Uterus (tissue), 3 donors: ENCODE measurements at regions not wholly inside any gene's neighbourhood (a gene's known extent, or its start where the extent isn't known, plus 50 kb on each side); places are given as distances from the start of the nearest gene placed in this dataset.

ENCODE experiments used
- DNase-seq, 2 donors: peaks; one replicate each; pipeline ENCODE4 v3.0.0-alpha.2; 2019 to 2020
- H3K27ac ChIP-seq, 2 donors: fragments of 200-600 bp; sonication (generic); 1 replicate in 1 of 2; 2 replicates in 1 of 2; pipeline ENCODE4 v1.5.1; 2016 to 2018
- H3K27me3 ChIP-seq, 2 donors: fragments of 200-600 bp; sonication (generic); one replicate each; pipeline ENCODE4 v1.5.1; 2018 to 2019; ENCODE audit warnings: control low read depth in 1 of 2
- H3K36me3 ChIP-seq, 2 donors: fragments of 200-600 bp; sonication (generic); one replicate each; pipeline ENCODE4 v1.5.1; 2019; ENCODE audit warnings: control low read depth in 1 of 2
- H3K4me1 ChIP-seq, 2 donors: fragments of 200-600 bp; sonication (generic); one replicate each; pipeline ENCODE4 v1.5.1; 2018 to 2019; ENCODE audit warnings: control low read depth in 1 of 2
- H3K4me3 ChIP-seq, 2 donors: fragments of 200-600 bp; sonication (generic); 1 replicate in 1 of 2; 2 replicates in 1 of 2; pipeline ENCODE4 v1.5.1; 2018 to 2019; ENCODE audit warnings: mild to moderate bottlenecking in 1 of 2
- H3K9me3 ChIP-seq, 2 donors: fragments of 200-600 bp; sonication (generic); one replicate each; pipeline ENCODE4 v1.5.1; 2019; ENCODE audit warnings: control low read depth in 1 of 2
- POLR2A ChIP-seq, 2 donors: fragments of 450-650 bp; IDR thresholded peaks; one replicate each; pipeline ENCODE4 v1.6.1; 2016; ENCODE audit warnings: antibody characterized with exemption in 2 of 2, mild to moderate bottlenecking in 1 of 2, moderate library complexity in 1 of 2
- intact Hi-C: fragments of 100-400 bp; cut with DNase I; formaldehyde crosslinking; loops from one replicate; pipeline ENCODE4 v1.15.1; 2023; ENCODE audit warnings: low total_unique reads
- TF ChIP-seq, protein P1 (sequence below), 4 experiments: fragments of 200-600 bp in 2 of 4; fragments of 450-650 bp in 2 of 4; sonication (generic) in 2 of 4; IDR thresholded peaks; one replicate each; pipeline ENCODE4 v1.5.1; 2016 to 2019; ENCODE audit warnings: antibody characterized with exemption in 4 of 4, mild to moderate bottlenecking in 2 of 4, moderate library complexity in 1 of 4
- donor health status: DM: yes; HTN: yes; CAD: no.

GRCh38 chr14:43949400-43949799, 557.7 kb downstream of the FSCB start:
- Histone ChIP-seq H3K4me3 (no peak overlapping the region), H3K4me1 (no peaks in the 10 kb centered on the region), H3K27me3 (no peaks in the 10 kb centered on the region), H3K9me3 (no peaks in the 10 kb centered on the region), H3K36me3 (no peaks in the 10 kb centered on the region), H3K27ac (no peak overlapping the region)
- intact Hi-C loops = no loop called here
- no peak for DNase-seq
- TF ChIP-seq, protein P1, sequence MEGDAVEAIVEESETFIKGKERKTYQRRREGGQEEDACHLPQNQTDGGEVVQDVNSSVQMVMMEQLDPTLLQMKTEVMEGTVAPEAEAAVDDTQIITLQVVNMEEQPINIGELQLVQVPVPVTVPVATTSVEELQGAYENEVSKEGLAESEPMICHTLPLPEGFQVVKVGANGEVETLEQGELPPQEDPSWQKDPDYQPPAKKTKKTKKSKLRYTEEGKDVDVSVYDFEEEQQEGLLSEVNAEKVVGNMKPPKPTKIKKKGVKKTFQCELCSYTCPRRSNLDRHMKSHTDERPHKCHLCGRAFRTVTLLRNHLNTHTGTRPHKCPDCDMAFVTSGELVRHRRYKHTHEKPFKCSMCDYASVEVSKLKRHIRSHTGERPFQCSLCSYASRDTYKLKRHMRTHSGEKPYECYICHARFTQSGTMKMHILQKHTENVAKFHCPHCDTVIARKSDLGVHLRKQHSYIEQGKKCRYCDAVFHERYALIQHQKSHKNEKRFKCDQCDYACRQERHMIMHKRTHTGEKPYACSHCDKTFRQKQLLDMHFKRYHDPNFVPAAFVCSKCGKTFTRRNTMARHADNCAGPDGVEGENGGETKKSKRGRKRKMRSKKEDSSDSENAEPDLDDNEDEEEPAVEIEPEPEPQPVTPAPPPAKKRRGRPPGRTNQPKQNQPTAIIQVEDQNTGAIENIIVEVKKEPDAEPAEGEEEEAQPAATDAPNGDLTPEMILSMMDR (IDR thresholded peaks at IDR 0.05) = no peak
- TF ChIP-seq POLR2A (IDR thresholded peaks at IDR 0.05) = no peak

GRCh38 chr14:43939836-43940235, 567.2 kb downstream of the FSCB start:
- H3K36me3 ChIP-seq = no peaks in the 10 kb centered on the region
- intact Hi-C loops = no loop called here
- H3K27me3 ChIP-seq = no peaks in the 10 kb centered on the region
- no peak for TF ChIP-seq POLR2A (IDR thresholded peaks at IDR 0.05)
- TF ChIP-seq, protein P1 (IDR thresholded peaks at IDR 0.05) = no peak
- H3K4me3 ChIP-seq = no peak overlapping the region
- no peak overlapping the region for H3K27ac ChIP-seq
- DNase-seq = no peak
- no peaks in the 10 kb centered on the region for H3K9me3 ChIP-seq
- H3K4me1 ChIP-seq = no peaks in the 10 kb centered on the region

DNA sequence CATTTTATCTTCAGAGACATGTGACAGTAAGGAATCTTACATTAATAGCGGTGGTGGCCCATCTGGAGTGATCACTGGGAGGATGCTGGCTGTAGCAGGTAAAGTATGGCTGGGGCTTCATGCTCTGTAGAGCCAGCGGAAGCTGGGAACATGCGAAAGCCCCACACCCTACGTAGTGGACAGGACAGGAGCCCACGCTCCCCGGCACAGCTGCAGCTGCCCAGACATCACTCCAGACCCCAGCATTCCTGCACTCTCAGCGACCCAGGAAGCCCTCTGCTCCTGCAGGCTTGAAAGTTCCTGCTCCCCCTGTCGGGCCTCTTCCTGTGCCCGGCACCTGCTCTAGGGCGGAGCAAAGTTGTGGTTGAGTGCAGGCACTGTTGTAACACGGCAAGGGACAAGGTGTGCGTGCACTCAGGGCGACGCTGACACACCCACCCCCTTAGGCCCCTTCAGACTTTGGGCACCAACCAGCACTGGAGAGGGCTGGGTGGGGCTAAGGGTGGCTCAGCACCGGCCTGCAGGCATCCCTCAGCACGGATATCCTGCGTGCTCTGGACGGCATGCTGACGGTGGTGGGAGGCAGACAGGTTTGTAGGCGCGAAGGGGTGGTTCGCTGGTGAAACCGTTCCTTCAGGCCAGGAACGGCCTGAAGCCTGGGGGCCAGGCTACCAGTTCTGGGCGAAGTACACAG, 568.3 kb downstream of the FSCB start:
- no peak overlapping the region for H3K27ac ChIP-seq
- no peaks in the 10 kb centered on the region for H3K36me3 ChIP-seq
- H3K4me1 ChIP-seq = no peaks in the 10 kb centered on the region
- intact Hi-C loops = no loop called here
- TF ChIP-seq, protein P1 (IDR thresholded peaks at IDR 0.05) = no peak
- TF ChIP-seq POLR2A (IDR thresholded peaks at IDR 0.05) = no peak
- no peaks in the 10 kb centered on the region for H3K27me3 ChIP-seq
- DNase-seq = no peak
- H3K4me3 ChIP-seq = no peak overlapping the region
- no peaks in the 10 kb centered on the region for H3K9me3 ChIP-seq

GRCh38 chr14:43937001-43937400, 570.1 kb downstream of the FSCB start:
- H3K27me3 ChIP-seq = no peaks in the 10 kb centered on the region
- TF ChIP-seq, protein P1 (IDR thresholded peaks at IDR 0.05) = no peak
- TF ChIP-seq POLR2A (IDR thresholded peaks at IDR 0.05) = no peak
- H3K27ac ChIP-seq = no peak overlapping the region
- H3K4me1 ChIP-seq = no peaks in the 10 kb centered on the region
- no peak for DNase-seq
- no peak overlapping the region for H3K4me3 ChIP-seq
- no peaks in the 10 kb centered on the region for H3K9me3 ChIP-seq
- intact Hi-C loops = no loop called here
- no peaks in the 10 kb centered on the region for H3K36me3 ChIP-seq

DNA sequence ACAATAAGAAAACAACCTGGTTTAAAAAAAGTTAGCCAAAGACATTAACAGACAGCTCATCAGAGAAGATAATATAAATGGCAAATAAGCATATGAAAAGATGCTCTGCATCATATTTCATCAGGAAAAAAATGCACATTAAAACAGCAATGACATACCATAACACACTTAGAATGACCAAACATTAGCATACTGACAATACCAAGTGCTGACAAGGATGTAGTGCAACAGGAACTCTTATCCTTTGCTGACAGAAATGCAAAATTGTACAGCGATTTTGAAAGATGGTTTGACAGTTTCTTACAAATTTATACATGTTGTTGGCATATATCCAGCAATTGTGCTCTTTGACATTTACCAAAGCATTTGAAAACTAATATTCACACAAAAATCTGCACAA, 573.0 kb downstream of the FSCB start:
- no peaks in the 10 kb centered on the region for H3K36me3 ChIP-seq
- TF ChIP-seq, protein P1 (IDR thresholded peaks at IDR 0.05) = no peak
- no peak for TF ChIP-seq POLR2A (IDR thresholded peaks at IDR 0.05)

More for the DNA sequence above, 573.0 kb downstream of the FSCB start:
- DNase-seq = no peak
- no peak overlapping the region for H3K4me3 ChIP-seq
- intact Hi-C loops = no loop called here
- no peaks in the 10 kb centered on the region for H3K4me1 ChIP-seq
- H3K9me3 ChIP-seq = no peaks in the 10 kb centered on the region
- H3K27me3 ChIP-seq = no peaks in the 10 kb centered on the region
- no peak overlapping the region for H3K27ac ChIP-seq
